Osteocyte (in vitro differentiated cells): ENCODE measurements at regions not wholly inside any gene's neighbourhood (a gene's known extent, or its start where the extent isn't known, plus 50 kb on each side); places are given as distances from the start of the nearest gene placed in this dataset.

ENCODE experiments used
- DNase-seq: peaks from one replicate; pipeline ENCODE4 v3.0.0; 2021; ENCODE audit warnings: mixed read lengths; ENCODE audit not compliant: unreplicated experiment; ENCODE audit errors: extremely low spot score
- H3K27ac Mint-ChIP-seq: one replicate; pipeline ENCODE4 v1.8.0; 2021; ENCODE audit warnings: mild to moderate bottlenecking, mixed read lengths; ENCODE audit not compliant: unreplicated experiment
- H3K27me3 Mint-ChIP-seq: one replicate; pipeline ENCODE4 v1.8.0; 2021; ENCODE audit warnings: mixed read lengths; ENCODE audit not compliant: unreplicated experiment
- H3K36me3 Mint-ChIP-seq: one replicate; pipeline ENCODE4 v1.8.0; 2021; ENCODE audit warnings: mixed read lengths; ENCODE audit not compliant: unreplicated experiment
- H3K4me1 Mint-ChIP-seq: one replicate; pipeline ENCODE4 v1.8.0; 2021; ENCODE audit warnings: mixed read lengths; ENCODE audit not compliant: unreplicated experiment
- H3K4me3 Mint-ChIP-seq: one replicate; pipeline ENCODE4 v1.8.0; 2021; ENCODE audit warnings: mild to moderate bottlenecking, moderate library complexity, mixed read lengths; ENCODE audit not compliant: unreplicated experiment
- H3K9me3 Mint-ChIP-seq: one replicate; pipeline ENCODE4 v1.8.0; 2021; ENCODE audit warnings: mixed read lengths; ENCODE audit not compliant: unreplicated experiment
- CTCF ChIP-seq: fragments of 200-600 bp; sonication (generic); IDR thresholded peaks from 2 replicates; pipeline ENCODE4 v1.5.0; 2021; ENCODE audit warnings: antibody characterized with exemption, mild to moderate bottlenecking, moderate library complexity

- H3K4me3 Mint-ChIP-seq = no peak overlapping the region
- no peaks in the 10 kb centered on the region for H3K27me3 Mint-ChIP-seq
- no peak for DNase-seq
- H3K27ac Mint-ChIP-seq = no peak overlapping the region
- H3K36me3 Mint-ChIP-seq = no peaks in the 10 kb centered on the region
- peaks cover 3% of the 10 kb centered on the region for H3K9me3 Mint-ChIP-seq
- H3K4me1 Mint-ChIP-seq = no peaks in the 10 kb centered on the region
- no peak for TF ChIP-seq CTCF
Observed at GRCh38 chr14:39812532-39813320, 380.5 kb upstream of the FBXO33 start.

- Mint-ChIP-seq H3K27ac (no peak overlapping the region), H3K27me3 (no peaks in the 10 kb centered on the region), H3K9me3 (no peaks in the 10 kb centered on the region), H3K4me3 (no peak overlapping the region), H3K4me1 (no peaks in the 10 kb centered on the region), H3K36me3 (no peaks in the 10 kb centered on the region)
- no peak for TF ChIP-seq CTCF
- DNase-seq = no peak
Observed at GRCh38 chr14:39807271-39807670, 375.0 kb upstream of the FBXO33 start.

- H3K4me1 Mint-ChIP-seq = no peaks in the 10 kb centered on the region
- no peaks in the 10 kb centered on the region for H3K27me3 Mint-ChIP-seq
- no peak for TF ChIP-seq CTCF
- H3K4me3 Mint-ChIP-seq = no peak overlapping the region
- no peaks in the 10 kb centered on the region for H3K9me3 Mint-ChIP-seq
- H3K27ac Mint-ChIP-seq = no peak overlapping the region
- no peak for DNase-seq
- no peaks in the 10 kb centered on the region for H3K36me3 Mint-ChIP-seq
Observed at GRCh38 chr14:39784461-39784860, 352.2 kb upstream of the FBXO33 start.

GRCh38 chr14:39781466-39781865 is 349.2 kb upstream of the FBXO33 start:
- H3K4me3 Mint-ChIP-seq = no peak overlapping the region
- no peak for DNase-seq
- no peaks in the 10 kb centered on the region for H3K36me3 Mint-ChIP-seq
- H3K4me1 Mint-ChIP-seq = no peaks in the 10 kb centered on the region
- no peak for TF ChIP-seq CTCF
- no peaks in the 10 kb centered on the region for H3K27me3 Mint-ChIP-seq
- H3K27ac Mint-ChIP-seq = no peak overlapping the region
- H3K9me3 Mint-ChIP-seq = peaks cover 7% of the 10 kb centered on the region

GRCh38 chr14:39773387-39774126 is 341.3 kb upstream of the FBXO33 start:
- TF ChIP-seq CTCF = no peak
- Mint-ChIP-seq H3K9me3 (peaks cover 6% of the 10 kb centered on the region), H3K27me3 (no peaks in the 10 kb centered on the region), H3K4me3 (no peak overlapping the region), H3K27ac (no peak overlapping the region), H3K4me1 (no peaks in the 10 kb centered on the region), H3K36me3 (no peaks in the 10 kb centered on the region)
- DNase-seq = no peak
